ENCODE measurements at regions not wholly inside any gene's neighbourhood (a gene's known extent, or its start where the extent isn't known, plus 50 kb on each side); places are given as distances from the start of the nearest gene placed in this dataset.

GRCh38 chr7:156518466-156518865 is 122.1 kb upstream of the RNF32 start:
- TF ChIP-seq CTCF (IDR thresholded peaks at IDR 0.05) (no peak), POLR2A (IDR thresholded peaks at IDR 0.05) (no peak)

Measured in breast epithelium (tissue), 3 donors.